ENCODE measurements at regions not wholly inside any gene's neighbourhood (a gene's known extent, or its start where the extent isn't known, plus 50 kb on each side); places are given as distances from the start of the nearest gene placed in this dataset.
"Not testable (repeated sequence)": the region's sequence is repeated elsewhere in the genome, so short reads cannot be mapped to it uniquely, and the experiment has no call there.

- DNase-seq, result no peak
These were observed 815.5 kb downstream of the KCNJ18 start for GRCh38 chr17:22507823-22508222.

GRCh38 chr17:22510504-22510903 is 818.2 kb downstream of the KCNJ18 start:
- no peak for DNase-seq

GRCh38 chr17:22511431-22511830 is 819.1 kb downstream of the KCNJ18 start:
- DNase-seq, result no peak

DNA sequence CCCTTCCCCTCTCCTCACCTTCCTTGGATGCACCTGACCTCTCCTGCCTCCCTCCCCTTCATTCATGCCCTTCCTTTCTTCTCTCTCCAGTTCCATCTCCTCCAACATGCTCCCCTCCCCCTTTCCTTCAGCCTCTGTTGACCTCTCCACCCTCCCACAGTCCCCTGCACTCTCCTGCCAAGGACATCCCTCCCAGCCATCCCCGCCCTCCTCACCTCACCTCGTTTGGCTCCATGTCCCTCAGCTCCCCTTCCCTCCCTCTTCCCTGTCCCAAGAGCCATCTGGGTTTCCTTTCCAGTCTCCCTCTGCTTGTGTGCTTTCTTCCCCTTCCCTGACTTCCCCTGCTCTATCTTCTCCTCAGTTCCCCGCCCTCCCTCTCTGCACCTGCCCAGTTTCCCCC is 819.7 kb downstream of the KCNJ18 start:
- no peak for DNase-seq

- no peak for DNase-seq
These were observed 820.2 kb downstream of the KCNJ18 start for GRCh38 chr17:22512506-22512905.

DNA sequence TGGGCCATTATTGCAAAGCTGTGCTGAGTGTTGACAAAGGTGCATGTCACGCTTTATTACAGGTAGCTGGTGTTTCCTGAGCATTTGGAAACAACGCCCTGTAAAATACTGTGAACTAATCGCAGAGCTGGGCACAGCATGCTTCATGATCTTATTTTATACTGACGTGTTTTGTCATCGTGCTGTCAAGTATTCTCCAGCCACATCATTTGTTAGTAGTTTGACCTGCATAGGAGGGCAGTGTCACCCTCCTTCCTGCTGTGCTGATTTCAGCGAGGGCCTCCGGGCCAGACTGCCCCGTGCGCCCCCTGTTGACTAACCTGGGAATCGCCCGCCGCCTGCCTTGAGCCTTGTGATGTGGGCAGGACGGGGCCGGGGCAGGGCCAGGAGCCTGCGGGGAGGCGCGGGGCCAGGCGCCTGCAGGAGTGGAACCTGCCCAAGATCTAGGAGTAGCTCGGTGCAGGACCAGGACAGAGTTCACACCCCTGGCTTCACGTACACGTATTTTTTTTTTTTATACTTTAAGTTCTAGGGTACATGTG is 820.7 kb downstream of the KCNJ18 start:
- DNase-seq, result no peak

GRCh38 chr17:22514315-22514714 is 822.0 kb downstream of the KCNJ18 start:
- no peak for DNase-seq

- no peak for DNase-seq
These were observed 822.5 kb downstream of the KCNJ18 start for GRCh38 chr17:22514767-22515320.

GRCh38 chr17:22515599-22515998 is 823.3 kb downstream of the KCNJ18 start:
- DNase-seq, result no peak

DNA sequence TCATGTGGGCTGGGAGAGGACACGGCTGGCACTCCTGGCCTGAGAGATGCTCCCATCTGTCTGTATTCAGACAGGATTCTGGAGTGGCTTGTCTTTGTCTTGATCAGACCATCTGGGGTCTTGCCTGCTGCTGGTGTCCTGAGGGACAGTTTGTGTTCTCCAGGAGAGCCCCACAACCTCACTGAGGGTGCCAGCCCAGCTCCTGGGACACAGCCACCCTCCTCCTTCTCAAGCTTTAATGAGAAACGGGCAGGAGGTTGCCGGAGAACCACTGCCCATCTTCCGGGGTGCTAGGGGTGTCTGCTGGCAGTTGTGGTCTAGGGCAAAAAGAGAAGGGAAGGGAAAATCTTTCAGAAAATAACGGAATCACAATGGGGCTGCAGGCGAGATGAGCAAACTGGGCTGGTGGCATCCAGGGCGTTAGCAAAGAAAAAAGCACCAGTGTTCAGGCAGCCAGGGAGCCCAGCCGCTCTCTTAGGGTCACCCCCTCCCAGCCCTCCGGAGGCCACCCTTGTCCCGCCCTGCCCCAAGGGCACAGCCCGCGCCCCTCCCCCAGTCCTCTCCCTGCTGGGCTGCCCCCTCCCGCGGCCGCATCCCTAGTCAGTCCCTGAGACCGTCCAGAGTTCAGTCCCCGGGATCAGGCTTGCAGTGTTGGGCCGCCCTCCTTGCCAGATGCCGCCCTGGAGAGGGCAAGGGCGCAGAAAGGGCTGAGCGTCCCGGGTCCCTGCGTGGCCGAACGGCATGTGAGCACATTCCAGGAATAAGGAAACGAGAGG is 824.7 kb downstream of the KCNJ18 start:
- DNase-seq, result no peak

GRCh38 chr17:22517716-22518115 is 825.4 kb downstream of the KCNJ18 start:
- DNase-seq, result no peak

GRCh38 chr17:22518185-22518584 is 825.9 kb downstream of the KCNJ18 start:
- no peak for DNase-seq

- DNase-seq, result not testable (repeated sequence)
These were observed 856.5 kb downstream of the KCNJ18 start for GRCh38 chr17:22548873-22549272.

GRCh38 chr17:22551695-22552415 is 859.5 kb downstream of the KCNJ18 start:
- DNase-seq, result not testable (repeated sequence)

DNA sequence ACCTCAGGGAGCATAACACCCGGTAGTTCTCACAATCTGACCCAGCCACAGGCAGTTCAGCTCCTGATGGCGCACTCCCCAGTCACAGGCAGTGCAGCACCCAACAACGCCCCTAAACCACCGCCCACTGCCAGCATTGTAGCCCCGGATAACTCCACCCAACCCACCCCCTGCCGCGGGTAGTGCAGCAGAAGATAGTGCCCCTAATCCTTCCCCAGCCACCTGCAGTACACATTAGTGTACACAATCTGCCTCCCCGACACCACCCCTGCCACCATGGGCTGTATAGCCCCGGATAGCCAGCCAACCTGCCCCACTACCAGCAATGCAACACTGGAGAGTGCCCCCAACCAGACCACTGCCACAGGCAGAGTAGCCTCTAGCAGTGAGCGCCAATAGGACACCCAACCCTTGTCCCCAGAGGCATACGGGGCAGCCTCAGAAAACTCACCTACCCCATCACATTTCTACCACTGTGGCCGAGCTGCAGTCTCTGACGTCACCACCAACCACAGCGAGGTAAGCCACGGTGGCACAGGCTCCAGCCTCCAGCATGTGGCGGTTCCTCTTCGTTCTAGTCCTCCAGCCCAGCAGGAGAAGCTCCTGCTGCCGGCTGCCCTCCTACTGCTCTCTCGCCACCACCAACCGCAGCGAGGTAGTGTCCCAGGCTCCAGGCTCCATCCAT is 877.3 kb downstream of the KCNJ18 start:
- DNase-seq, result no peak

- DNase-seq, result no peak
These were observed 878.0 kb downstream of the KCNJ18 start for GRCh38 chr17:22570144-22570845.

GRCh38 chr17:22599322-22599721 is 907.0 kb downstream of the KCNJ18 start:
- DNase-seq, result no peak

GRCh38 chr17:22600644-22601298 is 908.4 kb downstream of the KCNJ18 start:
- peak; percentile 21 to 56 for DNase-seq
